Neural cell (in vitro differentiated cells): ENCODE measurements at regions not wholly inside any gene's neighbourhood (a gene's known extent, or its start where the extent isn't known, plus 50 kb on each side); places are given as distances from the start of the nearest gene placed in this dataset.

Source experiments
- H2AFZ ChIP-seq: fragments of 200-600, 300-800 bp; sonication (generic), shearing (Covaris generic); 2 replicates; pipeline ENCODE4 v1.6.0; 2014; ENCODE audit warnings: low read depth, mild to moderate bottlenecking, antibody characterized with exemption, low read length, moderate library complexity
- H3F3A ChIP-seq: fragments of 200-600 bp; shearing (Covaris generic); 2 replicates; pipeline ENCODE4 v1.6.1; 2016; ENCODE audit warnings: mild to moderate bottlenecking, moderate library complexity, mixed read lengths, antibody characterized with exemption, low read length; ENCODE audit not compliant: insufficient read depth, poor library complexity, severe bottlenecking
- H3K27ac ChIP-seq: fragments of 200-600, 300-800 bp; sonication (generic), shearing (Covaris generic); 2 replicates; pipeline ENCODE4 v1.5.1; 2014; ENCODE audit warnings: mild to moderate bottlenecking, low read length, moderate library complexity
- H3K27me3 ChIP-seq: fragments of 300-800, 200-600 bp; sonication (generic), shearing (Covaris generic); 2 replicates; pipeline ENCODE4 v1.6.0; 2014; ENCODE audit warnings: mild to moderate bottlenecking, low read depth, low read length, moderate library complexity; ENCODE audit not compliant: insufficient read depth
- H3K36me3 ChIP-seq: fragments of 300-800, 200-600 bp; sonication (generic), shearing (Covaris generic); 2 replicates; pipeline ENCODE4 v1.5.1; 2014; ENCODE audit warnings: mild to moderate bottlenecking, antibody characterized with exemption, low read length, moderate library complexity; ENCODE audit not compliant: insufficient read depth
- H3K4me2 ChIP-seq: fragments of 300-800, 200-600 bp; sonication (generic), shearing (Covaris generic); 2 replicates; pipeline ENCODE4 v1.6.0; 2014; ENCODE audit warnings: mild to moderate bottlenecking, low read length
- H3K4me3 ChIP-seq: fragments of 300-800, 200-600 bp; sonication (generic), shearing (Covaris generic); 2 replicates; pipeline ENCODE4 v1.5.1; 2014; ENCODE audit warnings: mild to moderate bottlenecking, low read length, moderate library complexity
- H3K79me2 ChIP-seq: fragments of 200-600 bp; shearing (Covaris generic); replicated peaks from 2 replicates; pipeline ENCODE4 v1.6.0; 2014; ENCODE audit warnings: mild to moderate bottlenecking, low read length, moderate library complexity; ENCODE audit not compliant: insufficient read depth
- H3K9ac ChIP-seq: fragments of 300-800, 200-600 bp; sonication (generic), shearing (Covaris generic); 2 replicates; pipeline ENCODE4 v1.6.1; 2016; ENCODE audit warnings: mild to moderate bottlenecking, low read length, mixed read lengths
- H3K9me2 ChIP-seq: fragments of 200-600 bp; shearing (Covaris generic); 2 replicates; pipeline ENCODE4 v1.6.1; 2016; ENCODE audit warnings: mild to moderate bottlenecking, low read length, mixed read lengths; ENCODE audit not compliant: insufficient read depth
- H3K9me3 ChIP-seq: fragments of 200-600, 300-800 bp; sonication (generic), shearing (Covaris generic); 2 replicates; pipeline ENCODE4 v1.6.1; 2016; ENCODE audit warnings: mild to moderate bottlenecking, mixed run types, low read length, moderate library complexity, mixed read lengths
- H4K20me1 ChIP-seq: fragments of 200-600 bp; shearing (Covaris generic); 2 replicates; pipeline ENCODE4 v1.6.1; 2016; ENCODE audit warnings: mild to moderate bottlenecking, mixed run types; ENCODE audit not compliant: insufficient read depth
- EP300 ChIP-seq: fragments of 450-650 bp; conservative IDR thresholded peaks from 2 replicates; pipeline ENCODE4 v1.6.1; 2014; ENCODE audit warnings: antibody characterized with exemption, mild to moderate bottlenecking, moderate library complexity; ENCODE audit not compliant: poor library complexity, severe bottlenecking
- EZH2 ChIP-seq: fragments of 200-600, 300-800 bp; shearing (Covaris generic), sonication (generic); IDR thresholded peaks from 2 replicates; pipeline ENCODE4 v1.6.1; 2014; ENCODE audit warnings: antibody characterized with exemption, low read length, borderline replicate concordance, mild to moderate bottlenecking; ENCODE audit not compliant: insufficient read depth, poor library complexity, severe bottlenecking
- MXI1 ChIP-seq: fragments of 450-650 bp; conservative IDR thresholded peaks from 2 replicates; pipeline ENCODE4 v1.6.1; 2014; ENCODE audit warnings: antibody characterized with exemption, mild to moderate bottlenecking; ENCODE audit not compliant: poor library complexity, severe bottlenecking
- POLR2AphosphoS5 ChIP-seq: IDR thresholded peaks from 2 replicates; pipeline ENCODE4 v1.6.1; 2012
- RAD21 ChIP-seq: fragments of 450-650 bp; conservative IDR thresholded peaks from 2 replicates; pipeline ENCODE4 v1.6.1; 2014; ENCODE audit warnings: antibody characterized with exemption, mild to moderate bottlenecking, moderate library complexity
- SMC3 ChIP-seq: fragments of 450-650 bp; conservative IDR thresholded peaks from 2 replicates; pipeline ENCODE4 v1.6.1; 2014; ENCODE audit warnings: antibody characterized with exemption, mild to moderate bottlenecking, moderate library complexity; ENCODE audit not compliant: poor library complexity
- TAF1 ChIP-seq: IDR thresholded peaks from 2 replicates; pipeline ENCODE4 v1.6.1; 2012; ENCODE audit warnings: low read depth
- TF ChIP-seq, protein P1 (sequence below): IDR thresholded peaks from 2 replicates; pipeline ENCODE4 v1.6.1; 2012; ENCODE audit warnings: borderline replicate concordance
- TF ChIP-seq, protein P2 (sequence below): fragments of 450-650 bp; IDR thresholded peaks from 2 replicates; pipeline ENCODE4 v1.5.1; 2014; ENCODE audit warnings: antibody characterized with exemption, mild to moderate bottlenecking, moderate library complexity; ENCODE audit not compliant: poor library complexity, severe bottlenecking

DNA sequence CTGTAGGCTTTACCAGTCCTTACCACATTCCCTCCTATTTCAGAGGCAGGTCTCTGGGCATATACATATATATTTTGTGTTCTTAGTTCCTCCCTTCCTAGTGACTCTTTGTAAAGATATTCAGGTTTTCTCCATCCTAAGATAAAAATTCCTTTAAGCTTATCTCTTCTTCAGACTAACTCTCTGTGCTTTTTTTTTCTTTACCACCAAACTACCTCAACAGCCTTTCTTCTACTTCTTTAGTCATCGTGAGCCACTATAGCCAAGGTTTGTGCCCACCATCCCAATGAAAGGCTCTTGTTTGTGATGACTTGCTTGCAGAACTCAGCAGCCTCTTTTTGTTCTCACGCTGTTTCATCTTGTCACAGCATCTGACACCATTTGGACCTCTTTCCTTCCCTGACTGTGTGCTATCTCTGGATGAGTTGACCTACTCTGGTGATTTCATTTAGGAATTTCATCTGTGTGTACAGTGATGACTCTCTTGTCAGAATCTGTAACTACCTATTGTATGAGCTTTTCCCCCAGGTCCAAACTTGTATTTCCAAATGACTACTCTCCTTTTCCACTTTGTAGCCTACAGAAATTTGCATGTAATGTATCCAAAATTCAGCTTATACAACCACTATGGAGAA lies 59.0 kb upstream of the MACF1 start:
- Histone ChIP-seq H3K27me3 (no peaks in the 10 kb centered on the region), H3K27ac (no peak overlapping the region), H3K4me2 (no peak overlapping the region), H3K9me2 (no peaks in the 10 kb centered on the region), H4K20me1 (peaks cover 3% of the 10 kb centered on the region), H3K36me3 (peaks cover 12% of the 10 kb centered on the region), H3K9ac (no peak overlapping the region), H3F3A (peaks cover 6% of the 10 kb centered on the region), H3K9me3 (no peaks in the 10 kb centered on the region), H3K79me2 (peaks cover 22% of the 10 kb centered on the region), H3K4me3 (no peak overlapping the region), H2AFZ (no peak overlapping the region)
- TF ChIP-seq EZH2 = no peak

DNA sequence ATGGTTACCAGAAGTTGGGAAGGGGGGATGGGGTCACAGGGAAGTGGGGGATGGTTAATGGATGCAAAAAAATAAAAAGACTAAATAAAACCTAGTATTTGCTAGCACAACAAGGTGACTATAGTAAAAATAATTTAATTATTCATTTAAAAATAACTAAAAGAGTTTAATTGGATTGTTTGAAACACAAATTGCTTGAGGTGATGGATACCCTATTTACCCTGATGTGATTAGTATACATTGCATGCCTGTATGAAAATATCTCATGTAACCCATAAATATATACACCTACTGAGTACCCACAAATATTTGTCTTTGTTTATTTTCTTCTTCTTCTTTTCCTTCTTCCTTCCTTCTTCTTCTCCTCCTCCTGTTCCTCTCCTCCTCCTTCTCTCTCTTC lies 57.8 kb upstream of the MACF1 start:
- H3K9ac ChIP-seq = no peak overlapping the region
- H3K9me2 ChIP-seq = no peaks in the 10 kb centered on the region
- H3K36me3 ChIP-seq = peaks cover 12% of the 10 kb centered on the region
- TF ChIP-seq MXI1 (no peak), TAF1 (no peak), SMC3 (no peak), POLR2AphosphoS5 (no peak), EP300 (no peak), EZH2 (no peak), RAD21 (no peak)
- H3K4me2 ChIP-seq = no peak overlapping the region
- H3K27ac ChIP-seq = no peak overlapping the region
- H2AFZ ChIP-seq = no peak overlapping the region
- H3K4me3 ChIP-seq = no peak overlapping the region
- H3K27me3 ChIP-seq = no peaks in the 10 kb centered on the region
- H3F3A ChIP-seq = peaks cover 6% of the 10 kb centered on the region
- H4K20me1 ChIP-seq = no peaks in the 10 kb centered on the region
- peaks cover 27% of the 10 kb centered on the region for H3K79me2 ChIP-seq
- H3K9me3 ChIP-seq = no peaks in the 10 kb centered on the region

DNA sequence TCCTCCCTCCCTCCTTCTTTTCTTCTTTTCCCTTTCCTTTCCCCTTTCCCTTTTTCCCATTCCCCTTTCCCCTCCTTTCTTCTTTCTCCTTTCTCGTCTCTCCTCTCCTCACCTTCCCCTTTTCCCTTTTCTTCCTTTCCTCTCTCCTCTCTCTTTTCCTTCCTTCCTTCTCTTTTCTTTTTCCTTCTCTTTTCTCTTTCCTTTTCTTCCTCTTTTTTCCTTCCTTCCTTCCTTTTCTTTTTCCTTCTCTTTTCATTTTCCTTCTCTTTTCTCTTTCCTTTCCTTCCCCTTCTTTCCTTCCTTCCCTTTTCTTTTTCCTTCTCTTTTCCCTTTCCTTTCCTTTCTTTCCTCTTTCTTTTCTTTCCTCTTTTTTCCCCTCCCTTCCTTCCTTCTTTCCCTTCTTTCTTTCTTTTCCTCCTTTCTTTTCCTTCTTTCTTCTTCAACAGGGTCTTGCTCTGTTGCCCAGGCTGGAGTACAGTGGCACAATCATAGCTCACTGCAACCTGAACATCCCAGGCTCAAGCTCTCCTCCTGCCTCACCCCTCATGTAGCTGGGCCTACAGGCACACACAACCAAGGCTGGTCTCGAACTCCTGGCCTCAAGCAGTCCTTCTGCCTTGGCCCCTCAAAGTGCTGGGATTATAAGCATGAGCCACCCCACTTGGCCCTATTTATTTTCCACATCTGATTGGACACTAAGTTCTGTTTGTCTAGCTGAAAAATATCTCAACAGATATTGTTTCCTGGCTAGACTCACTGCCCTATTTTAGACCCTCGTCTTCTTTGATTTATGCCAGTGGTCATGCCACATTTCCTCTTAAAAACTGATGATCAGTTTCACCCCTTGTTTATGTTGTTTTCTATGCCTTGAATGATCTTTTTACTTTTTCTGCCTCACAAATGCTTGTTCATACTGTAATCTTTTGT lies 57.1 kb upstream of the MACF1 start:
- TF ChIP-seq POLR2AphosphoS5 (no peak), EP300 (no peak), MXI1 (no peak), EZH2 (no peak), SMC3 (no peak), TAF1 (no peak), RAD21 (no peak)
- TF ChIP-seq, protein P1, sequence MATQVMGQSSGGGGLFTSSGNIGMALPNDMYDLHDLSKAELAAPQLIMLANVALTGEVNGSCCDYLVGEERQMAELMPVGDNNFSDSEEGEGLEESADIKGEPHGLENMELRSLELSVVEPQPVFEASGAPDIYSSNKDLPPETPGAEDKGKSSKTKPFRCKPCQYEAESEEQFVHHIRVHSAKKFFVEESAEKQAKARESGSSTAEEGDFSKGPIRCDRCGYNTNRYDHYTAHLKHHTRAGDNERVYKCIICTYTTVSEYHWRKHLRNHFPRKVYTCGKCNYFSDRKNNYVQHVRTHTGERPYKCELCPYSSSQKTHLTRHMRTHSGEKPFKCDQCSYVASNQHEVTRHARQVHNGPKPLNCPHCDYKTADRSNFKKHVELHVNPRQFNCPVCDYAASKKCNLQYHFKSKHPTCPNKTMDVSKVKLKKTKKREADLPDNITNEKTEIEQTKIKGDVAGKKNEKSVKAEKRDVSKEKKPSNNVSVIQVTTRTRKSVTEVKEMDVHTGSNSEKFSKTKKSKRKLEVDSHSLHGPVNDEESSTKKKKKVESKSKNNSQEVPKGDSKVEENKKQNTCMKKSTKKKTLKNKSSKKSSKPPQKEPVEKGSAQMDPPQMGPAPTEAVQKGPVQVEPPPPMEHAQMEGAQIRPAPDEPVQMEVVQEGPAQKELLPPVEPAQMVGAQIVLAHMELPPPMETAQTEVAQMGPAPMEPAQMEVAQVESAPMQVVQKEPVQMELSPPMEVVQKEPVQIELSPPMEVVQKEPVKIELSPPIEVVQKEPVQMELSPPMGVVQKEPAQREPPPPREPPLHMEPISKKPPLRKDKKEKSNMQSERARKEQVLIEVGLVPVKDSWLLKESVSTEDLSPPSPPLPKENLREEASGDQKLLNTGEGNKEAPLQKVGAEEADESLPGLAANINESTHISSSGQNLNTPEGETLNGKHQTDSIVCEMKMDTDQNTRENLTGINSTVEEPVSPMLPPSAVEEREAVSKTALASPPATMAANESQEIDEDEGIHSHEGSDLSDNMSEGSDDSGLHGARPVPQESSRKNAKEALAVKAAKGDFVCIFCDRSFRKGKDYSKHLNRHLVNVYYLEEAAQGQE = no peak
- TF ChIP-seq, protein P2, sequence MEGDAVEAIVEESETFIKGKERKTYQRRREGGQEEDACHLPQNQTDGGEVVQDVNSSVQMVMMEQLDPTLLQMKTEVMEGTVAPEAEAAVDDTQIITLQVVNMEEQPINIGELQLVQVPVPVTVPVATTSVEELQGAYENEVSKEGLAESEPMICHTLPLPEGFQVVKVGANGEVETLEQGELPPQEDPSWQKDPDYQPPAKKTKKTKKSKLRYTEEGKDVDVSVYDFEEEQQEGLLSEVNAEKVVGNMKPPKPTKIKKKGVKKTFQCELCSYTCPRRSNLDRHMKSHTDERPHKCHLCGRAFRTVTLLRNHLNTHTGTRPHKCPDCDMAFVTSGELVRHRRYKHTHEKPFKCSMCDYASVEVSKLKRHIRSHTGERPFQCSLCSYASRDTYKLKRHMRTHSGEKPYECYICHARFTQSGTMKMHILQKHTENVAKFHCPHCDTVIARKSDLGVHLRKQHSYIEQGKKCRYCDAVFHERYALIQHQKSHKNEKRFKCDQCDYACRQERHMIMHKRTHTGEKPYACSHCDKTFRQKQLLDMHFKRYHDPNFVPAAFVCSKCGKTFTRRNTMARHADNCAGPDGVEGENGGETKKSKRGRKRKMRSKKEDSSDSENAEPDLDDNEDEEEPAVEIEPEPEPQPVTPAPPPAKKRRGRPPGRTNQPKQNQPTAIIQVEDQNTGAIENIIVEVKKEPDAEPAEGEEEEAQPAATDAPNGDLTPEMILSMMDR = no peak
- Histone ChIP-seq H3K79me2 (peaks cover 31% of the 10 kb centered on the region), H3F3A (peaks cover 6% of the 10 kb centered on the region), H3K9me3 (no peaks in the 10 kb centered on the region), H3K36me3 (peaks cover 8% of the 10 kb centered on the region), H2AFZ (no peak overlapping the region), H3K9me2 (no peaks in the 10 kb centered on the region), H3K9ac (no peak overlapping the region), H3K4me2 (no peak overlapping the region), H3K27ac (no peak overlapping the region), H3K4me3 (no peak overlapping the region), H3K27me3 (no peaks in the 10 kb centered on the region), H4K20me1 (no peaks in the 10 kb centered on the region)
